K562 (cell line): ENCODE measurements at regions not wholly inside any gene's neighbourhood (a gene's known extent, or its start where the extent isn't known, plus 50 kb on each side); places are given as distances from the start of the nearest gene placed in this dataset.
A peak's percentile ranks its signal among the peaks of the same experiment; 100 is the strongest.

Experiments used
- ATAC-seq: fragments of 200-7000 bp; cut with Tn5 transposase; 3 replicates; pipeline ENCODE4 v1.9.1; 2020; ENCODE audit warnings: moderate library complexity
- BruUV-seq: library from RNA; stranded (reverse); fragments of 400-500 nt; replicated peaks from 2 replicates; lab custom pipeline; 2021; lab: Mats Ljungman, UMichigan
- CTCF ChIA-PET: fragments of 300-600 bp; formaldehyde crosslinking; extraction: SDS; loops from one replicate; lab custom pipeline; 2021; ENCODE audit warnings: low intra/inter-chr PET ratio; lab: Yijun Ruan, JAX
- POLR2A ChIA-PET: fragments of 300-600, 350-650 bp; sonication (Branson Sonifier 250); formaldehyde crosslinking; extraction: SDS; loops from one replicate; lab custom pipeline; 2021; ENCODE audit warnings: antibody characterized with exemption, inconsistent platforms; lab: Yijun Ruan, JAX
- DNase-seq, 4 experiments: peaks; one replicate each; pipeline versions ENCODE4 v3.0.0 to v3.0.0-alpha.2; 2011 to 2018; ENCODE audit warnings: low spot score in 3 of 4, mixed read lengths in 3 of 4; ENCODE audit errors: extremely low read depth in 1 of 4
- FAIRE-seq: peaks from 2 replicates; lab custom pipeline; 2011; peaks lifted over from hg19 to GRCh38; lab: Jason Lieb, UNC
- H2AFZ ChIP-seq: 2 replicates; pipeline ENCODE4 v1.6.0; 2011; ENCODE audit warnings: low read depth, low read length, control low read depth, inconsistent platforms
- H3K27ac ChIP-seq: fragments of 200-600 bp; 3 replicates; pipeline ENCODE4 v1.8.0; 2011; ENCODE audit warnings: low read depth, mild to moderate bottlenecking, control low read depth, inconsistent platforms, low read length, moderate library complexity, mixed read lengths; ENCODE audit errors: extremely low read depth
- H3K27me3 ChIP-seq, 2 experiments: fragments of 300-600 bp in 1 of 2; 2 replicates in 1 of 2; 3 replicates in 1 of 2; pipeline versions ENCODE4 v1.6.0 to v1.8.0; 2011; ENCODE audit warnings: inconsistent platforms in 2 of 2, low read length in 2 of 2, mild to moderate bottlenecking in 1 of 2, mixed read lengths in 1 of 2, moderate library complexity in 1 of 2; ENCODE audit not compliant: control insufficient read depth in 2 of 2, insufficient read depth in 2 of 2
- H3K36me3 ChIP-seq: fragments of 300-600 bp; 3 replicates; pipeline ENCODE4 v1.8.0; 2011; ENCODE audit warnings: mild to moderate bottlenecking, low read length, inconsistent platforms; ENCODE audit not compliant: control insufficient read depth, insufficient read depth
- H3K4me1 ChIP-seq, 2 experiments: fragments of 200-600 bp in 1 of 2; replicated peaks in 1 of 2; 2 replicates in 1 of 2; 3 replicates in 1 of 2; pipeline versions ENCODE4 v1.5.1 to v1.8.0; 2011; ENCODE audit warnings: inconsistent platforms in 2 of 2, low read length in 2 of 2, mild to moderate bottlenecking in 1 of 2, mixed read lengths in 1 of 2, moderate library complexity in 1 of 2; ENCODE audit not compliant: control insufficient read depth in 2 of 2, insufficient read depth in 2 of 2
- H3K4me2 ChIP-seq: 2 replicates; pipeline ENCODE4 v1.6.1; 2011; ENCODE audit warnings: low read length, control low read depth, inconsistent platforms, mixed read lengths; ENCODE audit not compliant: insufficient read depth
- H3K4me3 ChIP-seq: fragments of 200-600 bp; sonication (generic), shearing (Covaris generic); 2 replicates; pipeline ENCODE4 v1.5.1; 2016; ENCODE audit warnings: control low read depth, inconsistent platforms
- H3K79me2 ChIP-seq: fragments of 200-600 bp; 3 replicates; pipeline ENCODE4 v1.8.0; 2011; ENCODE audit warnings: low read length, inconsistent platforms; ENCODE audit not compliant: control insufficient read depth, insufficient read depth
- H3K9ac ChIP-seq, 2 experiments: 2 replicates each; pipeline versions ENCODE4 v1.6.0 to v1.6.1; 2011; ENCODE audit warnings: low read depth in 2 of 2, low read length in 2 of 2, control low read depth in 1 of 2, inconsistent platforms in 1 of 2, mild to moderate bottlenecking in 1 of 2, mixed read lengths in 1 of 2; ENCODE audit not compliant: insufficient read depth in 1 of 2
- H3K9me1 ChIP-seq: one replicate; pipeline ENCODE4 v1.6.0; 2011; ENCODE audit warnings: inconsistent platforms, mild to moderate bottlenecking, low read length, moderate library complexity; ENCODE audit not compliant: control insufficient read depth, insufficient read depth
- H3K9me3 ChIP-seq: replicated peaks from 2 replicates; pipeline ENCODE4 v1.5.1; 2011; ENCODE audit warnings: low read depth, low read length, inconsistent platforms; ENCODE audit not compliant: control insufficient read depth, insufficient read depth
- H4K20me1 ChIP-seq: replicated peaks from 2 replicates; pipeline ENCODE4 v1.6.1; 2011; ENCODE audit warnings: low read length, inconsistent platforms, mixed read lengths; ENCODE audit not compliant: control insufficient read depth, insufficient read depth
- CEBPB ChIP-seq: fragments of 450-650 bp; IDR thresholded peaks from 2 replicates; pipeline ENCODE4 v1.6.1; 2016; ENCODE audit warnings: missing genetic modification characterization, missing compliant biosample characterization
- NR1H2 ChIP-seq: sonication (generic); formaldehyde crosslinking; IDR thresholded peaks from 2 replicates; pipeline ENCODE4 v1.4.0; 2020; ENCODE audit warnings: mild to moderate bottlenecking, missing genetic modification reagents
- WGBS: fragments of 100-300 bp; shearing (Covaris generic); methylation state at CpG from one replicate; pipeline ENCODE4 v1.1.6; 2016; ENCODE audit warnings: low coverage, mixed read lengths; ENCODE audit not compliant: insufficient coverage; ENCODE audit errors: missing lambda C conversion rate; 5-methylcytosine and 5-hydroxymethylcytosine counted together
- in situ Hi-C: fragments of 300-500 bp; cut with MboI; formaldehyde crosslinking; loops from 4 replicates; pipeline ENCODE4 v1.15.0; 2018; ENCODE audit warnings: inconsistent platforms, mixed read lengths
- intact Hi-C: fragments of 100-400 bp; cut with micrococcal nuclease; formaldehyde crosslinking; loops from 2 replicates; pipeline ENCODE4 v1.14.2; 2022
- TF ChIP-seq, protein P1 (sequence below), 2 experiments: fragments of 450-650 bp in 1 of 2; sonication (generic) in 1 of 2; formaldehyde crosslinking; conservative IDR thresholded peaks; 2 replicates each; pipeline versions ENCODE4 v1.4.0 to v1.8.1; 2020 to 2022; ENCODE audit warnings: mild to moderate bottlenecking in 1 of 2, missing genetic modification reagents in 1 of 2

DNA sequence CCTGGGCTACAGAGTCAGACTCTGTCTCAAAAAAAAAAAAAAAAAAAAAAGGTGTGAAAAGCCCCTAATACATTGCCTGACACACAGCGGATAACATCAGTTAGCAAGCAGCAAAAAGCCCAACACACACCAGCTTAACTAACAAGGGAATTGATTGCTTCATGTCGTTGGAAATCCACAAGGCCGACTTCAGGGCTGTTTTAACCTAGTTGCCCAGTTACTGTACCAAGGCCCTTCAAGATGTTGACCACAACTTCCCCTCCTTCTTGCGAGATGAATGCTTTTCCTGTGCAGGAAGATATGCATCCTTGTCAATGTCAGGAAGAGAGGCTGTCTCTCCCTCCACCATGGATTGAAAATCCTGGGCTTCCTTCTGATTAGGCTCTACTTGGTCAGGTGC is 202.9 kb downstream of the MIB1 start (continued):
- TF ChIP-seq, protein P1, sequence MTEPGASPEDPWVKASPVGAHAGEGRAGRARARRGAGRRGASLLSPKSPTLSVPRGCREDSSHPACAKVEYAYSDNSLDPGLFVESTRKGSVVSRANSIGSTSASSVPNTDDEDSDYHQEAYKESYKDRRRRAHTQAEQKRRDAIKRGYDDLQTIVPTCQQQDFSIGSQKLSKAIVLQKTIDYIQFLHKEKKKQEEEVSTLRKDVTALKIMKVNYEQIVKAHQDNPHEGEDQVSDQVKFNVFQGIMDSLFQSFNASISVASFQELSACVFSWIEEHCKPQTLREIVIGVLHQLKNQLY (CRISPR knock-in tag; conservative IDR thresholded peaks at IDR 0.05), result no peak
- TF ChIP-seq, all 486 proteins: peak for 0

DNA sequence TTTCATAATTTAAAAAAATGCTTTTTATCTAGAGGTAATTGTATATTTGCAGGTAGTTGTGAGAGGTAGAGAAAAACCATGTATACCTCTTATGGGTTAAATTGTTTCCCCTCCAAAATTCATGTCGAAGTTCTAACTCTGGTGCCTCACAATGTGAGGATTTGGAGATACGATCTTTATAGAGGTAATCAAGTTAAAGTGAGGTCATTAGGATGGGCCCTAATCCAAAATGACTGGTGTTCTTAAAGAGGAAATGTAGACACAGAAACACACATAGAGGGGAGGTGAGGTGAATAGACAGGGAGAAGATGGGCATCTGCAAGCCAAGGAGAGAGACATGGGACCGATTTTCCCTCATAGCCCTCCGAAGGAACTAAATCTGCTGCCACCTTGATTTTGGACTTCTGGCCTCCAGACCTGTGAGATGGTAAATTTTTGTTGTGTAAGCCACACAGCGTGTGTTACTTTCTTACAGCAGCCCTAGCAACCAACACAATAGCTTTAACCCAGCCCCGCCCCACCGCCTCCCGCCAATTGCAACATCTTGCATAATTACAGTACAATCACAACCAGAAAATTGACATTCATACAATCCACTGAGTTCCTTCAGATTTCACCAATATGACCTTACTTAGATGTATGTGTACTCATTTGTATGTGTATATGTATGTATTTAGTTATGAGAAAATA is 208.9 kb downstream of the MIB1 start:
- in situ Hi-C loops (no loop called here), intact Hi-C loops (no loop called here)
- Histone ChIP-seq H3K27ac (no peak overlapping the region), H3K4me1 (no peaks in the 10 kb centered on the region), H3K4me3 (no peak overlapping the region), H3K4me2 (no peak overlapping the region), H3K9me1 (no peaks in the 10 kb centered on the region), H3K9me3 (no peaks in the 10 kb centered on the region), H2AFZ (no peak overlapping the region), H3K36me3 (no peaks in the 10 kb centered on the region), H3K27me3 (peaks cover 6 to 7% of the 10 kb centered on the region in 2 experiments; a peak in 3 of 5 replicates), H3K79me2 (no peaks in the 10 kb centered on the region), H3K9ac (no peak overlapping the region), H4K20me1 (no peaks in the 10 kb centered on the region)
- under 1% methylated on average over 8 of the region's 8 CpGs for WGBS
- DNase-seq (no peak), ATAC-seq (no peak), FAIRE-seq (no peak)
- CTCF ChIA-PET, result no interaction called here
- 0 out of 2 replicates have a peak, but pooled peaks have one; percentile 14 for TF ChIP-seq CEBPB (tag)
- TF ChIP-seq NR1H2 (CRISPR knock-in tag), result no peak
- POLR2A ChIA-PET, result no interaction called here
- no TSS peak for BruUV-seq
